Stimulated activated CD4-positive, alpha-beta T cell treated with anti-CD3 and anti-CD28 coated beads, TNF-alpha, amount 100 ng/mL, for 24 hours (primary cell): ENCODE measurements at regions not wholly inside any gene's neighbourhood (a gene's known extent, or its start where the extent isn't known, plus 50 kb on each side); places are given as distances from the start of the nearest gene placed in this dataset.
"Not testable (repeated sequence)": the region's sequence is repeated elsewhere in the genome, so short reads cannot be mapped to it uniquely, and the experiment has no call there.

Source experiments
- DNase-seq, 3 experiments: peaks; one replicate each; pipeline ENCODE4 v3.0.0-alpha.2; 2020; ENCODE audit warnings: low read depth in 3 of 3

DNA sequence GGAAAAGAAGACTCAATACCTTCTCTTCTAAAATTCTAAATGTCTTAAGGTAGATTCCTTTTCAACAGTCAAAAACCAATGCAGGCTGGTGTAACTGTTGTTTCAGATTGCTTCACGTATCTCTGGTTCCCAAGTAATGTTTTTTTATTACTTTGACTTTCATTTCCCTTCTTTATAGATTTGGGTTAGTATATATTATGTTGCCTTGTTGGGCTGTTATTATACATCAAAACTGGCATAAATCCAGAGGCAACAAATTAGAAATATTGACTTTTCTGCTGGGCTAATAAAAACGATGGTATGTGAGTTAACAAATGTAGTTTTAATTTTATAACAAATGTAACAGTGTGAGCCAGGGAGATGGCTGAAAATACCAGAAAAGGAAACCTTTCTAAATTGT lies 444.7 kb upstream of the TENM3 start:
- DNase-seq: no peak

DNA sequence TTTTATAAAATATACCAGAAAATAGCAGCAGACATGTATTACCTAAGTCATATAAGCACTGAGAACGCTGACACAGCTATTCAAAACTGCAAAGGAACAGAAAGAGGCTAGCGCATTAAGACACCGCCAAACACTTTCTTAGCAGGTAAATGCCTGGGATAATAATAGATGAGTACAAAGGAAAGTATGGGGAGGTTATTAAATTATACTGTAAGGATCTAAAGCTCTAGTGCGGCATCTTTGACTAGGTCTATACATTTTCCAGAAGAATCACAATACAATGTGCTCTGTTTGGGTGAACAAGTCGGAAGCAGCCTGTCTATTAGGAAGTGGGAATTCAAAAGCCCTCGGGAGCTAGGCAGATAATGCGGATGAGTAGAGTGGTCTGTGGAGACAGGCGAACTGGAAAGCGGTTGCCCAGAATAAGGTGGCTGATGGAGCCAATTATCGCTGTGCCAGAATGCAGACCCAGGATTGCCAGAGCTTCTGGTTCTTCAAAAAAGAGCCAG lies 443.6 kb upstream of the TENM3 start:
- DNase-seq: no peak

DNA sequence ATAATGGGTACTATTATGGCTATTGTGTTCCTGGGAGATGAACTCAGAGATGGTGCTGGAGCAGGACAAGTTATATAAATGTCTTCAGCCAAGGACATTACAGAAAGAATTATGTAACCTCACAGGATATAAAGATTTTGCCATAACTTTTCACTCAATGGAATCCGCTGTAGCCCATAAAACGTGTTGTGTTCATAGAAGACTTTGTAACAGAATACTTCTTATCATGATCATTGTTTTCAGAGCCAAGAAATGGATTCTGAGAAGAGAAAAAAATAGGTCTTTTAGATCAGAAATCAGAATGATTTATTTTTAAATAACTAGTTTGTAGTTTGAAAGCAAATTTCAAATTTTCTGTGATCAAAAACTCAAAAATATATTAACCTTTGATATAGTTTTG lies 441.0 kb upstream of the TENM3 start:
- DNase-seq: no peak

DNA sequence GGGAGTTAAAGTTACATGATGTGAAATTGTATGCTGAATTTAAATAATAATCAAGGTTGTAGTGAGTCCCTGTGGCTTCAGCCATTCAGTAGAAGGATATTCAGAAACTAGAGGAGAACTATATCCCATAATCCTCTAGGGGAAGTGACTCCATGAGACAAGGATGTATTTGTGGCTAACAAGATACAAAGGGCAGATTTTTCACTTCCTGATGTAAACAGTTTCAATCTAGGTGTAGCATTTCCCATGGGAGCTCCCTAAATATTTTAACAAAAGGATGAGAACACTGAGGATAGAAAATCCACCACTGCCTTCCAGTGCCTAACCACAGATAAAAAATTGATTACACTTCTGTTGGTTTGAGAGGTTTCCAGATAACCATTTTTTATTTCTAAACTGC lies 435.4 kb upstream of the TENM3 start:
- no peak for DNase-seq

DNA sequence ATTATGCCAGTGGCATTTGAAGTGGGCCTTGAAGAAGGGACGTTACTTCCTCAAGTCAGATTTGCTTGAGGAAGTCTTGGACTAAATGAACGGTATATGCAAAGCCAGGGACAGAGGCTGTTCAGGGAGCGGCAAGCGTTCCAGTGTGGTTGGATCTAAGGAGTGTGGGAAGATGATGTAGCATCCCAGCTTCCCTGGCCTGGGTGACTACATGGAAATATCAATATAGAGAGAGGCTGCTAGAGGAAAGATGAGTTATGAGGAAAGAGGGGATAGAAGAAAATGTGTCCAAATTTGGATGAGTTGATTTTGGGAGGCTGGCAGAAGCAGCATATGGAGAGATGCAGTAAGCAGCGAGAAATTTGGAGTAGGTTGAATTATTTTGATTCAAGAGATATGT lies 432.5 kb upstream of the TENM3 start:
- no peak for DNase-seq

DNA sequence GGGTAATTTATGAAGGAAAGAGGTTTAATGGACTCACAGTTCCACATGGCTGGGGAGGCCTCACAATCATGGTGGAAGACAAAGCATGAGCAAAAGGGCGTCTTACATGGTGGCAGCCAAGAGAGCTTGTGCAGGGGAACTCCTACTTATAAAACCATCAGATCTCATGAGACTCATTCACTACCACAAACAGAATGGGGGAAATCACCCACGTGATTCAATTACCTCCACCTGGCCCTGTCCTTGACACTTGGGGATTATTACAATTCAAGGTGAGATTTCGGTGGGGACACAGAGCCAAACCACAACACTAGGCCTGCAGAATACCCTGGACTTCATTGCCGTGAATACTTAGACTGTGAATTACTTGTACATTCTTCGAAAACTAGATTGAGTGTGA lies 431.7 kb upstream of the TENM3 start:
- not testable (repeated sequence) for DNase-seq

DNA sequence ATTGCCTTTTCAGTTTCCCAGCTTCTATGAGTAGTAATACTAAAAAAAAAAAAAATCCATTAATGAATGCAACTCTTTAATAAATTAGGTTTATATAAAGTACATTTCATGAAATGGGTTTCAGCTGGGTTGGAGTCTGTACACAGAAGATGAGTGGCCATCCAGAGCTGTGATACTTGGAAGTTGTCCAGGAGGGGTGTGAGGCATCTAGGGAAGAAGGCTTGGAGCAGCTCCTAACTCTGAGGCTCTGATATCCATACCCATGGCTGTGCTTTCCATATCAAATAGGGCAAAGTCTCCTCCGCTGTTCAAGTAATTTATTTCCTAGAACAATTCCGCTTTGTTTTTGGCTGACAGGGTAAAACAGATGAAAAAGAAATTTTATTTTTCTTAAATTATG lies 423.3 kb upstream of the TENM3 start:
- no peak for DNase-seq

DNA sequence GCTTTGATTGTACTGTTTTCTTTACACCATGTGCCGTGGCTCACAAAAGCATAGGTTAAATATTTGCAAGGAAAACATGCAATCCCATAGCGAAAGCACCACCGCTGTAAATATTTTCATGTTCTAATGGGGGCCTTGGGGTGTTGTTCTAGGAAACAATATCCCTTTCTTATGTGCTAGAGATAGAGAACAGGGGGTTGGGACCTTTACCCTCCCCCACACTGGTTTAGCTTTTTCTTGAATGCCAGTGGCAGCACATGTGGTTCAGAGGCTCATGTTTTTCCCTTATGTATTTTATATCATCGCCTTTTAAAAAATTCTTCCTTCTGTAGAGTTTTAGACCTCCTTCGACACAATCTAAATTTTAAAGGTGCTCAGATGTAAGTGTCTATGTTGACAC lies 422.6 kb upstream of the TENM3 start:
- no peak for DNase-seq

DNA sequence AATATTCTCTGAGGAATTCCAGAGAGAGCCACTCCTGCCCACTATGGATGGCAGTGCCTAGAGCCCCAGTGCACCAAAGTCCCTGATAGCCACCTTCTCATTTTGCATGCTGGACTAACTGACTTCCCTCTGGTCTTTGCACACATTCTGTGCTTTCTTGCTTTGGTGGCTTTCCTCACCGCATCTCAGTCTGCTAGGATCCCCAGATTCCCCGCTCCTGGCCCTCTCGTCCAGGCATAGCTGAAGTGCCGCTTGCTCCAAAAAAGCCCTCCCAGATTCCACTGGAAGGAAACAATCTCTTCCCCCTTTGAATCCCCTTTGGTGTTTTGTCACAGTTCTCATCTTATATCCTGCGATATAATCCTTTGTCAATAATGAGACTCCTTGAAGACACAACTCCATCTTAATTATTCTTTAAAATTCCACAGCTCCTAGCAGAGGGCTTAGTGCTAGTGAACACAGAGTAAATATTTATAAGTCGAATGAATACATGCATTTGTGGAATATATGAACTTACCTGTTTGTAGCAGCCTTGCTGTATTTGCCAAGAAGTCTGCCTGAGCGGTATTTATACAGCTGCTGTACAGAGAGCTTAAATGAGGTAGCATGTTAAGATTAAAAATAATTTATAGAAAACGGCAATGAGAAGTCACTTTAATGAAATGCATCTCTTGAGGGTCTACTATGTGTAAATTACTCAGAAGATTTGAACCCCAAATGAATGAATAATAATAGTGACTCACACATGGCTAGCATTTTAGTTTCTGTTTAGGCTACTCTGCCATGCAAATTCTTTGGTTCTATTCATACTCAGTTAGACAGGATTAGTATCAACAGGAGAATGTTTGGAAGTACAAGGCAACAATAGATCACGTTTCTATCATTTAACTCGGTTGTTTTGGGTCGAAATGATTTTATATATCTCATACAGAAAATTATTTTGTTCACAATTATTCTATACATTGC lies 421.9 kb upstream of the TENM3 start:
- no peak for DNase-seq

DNA sequence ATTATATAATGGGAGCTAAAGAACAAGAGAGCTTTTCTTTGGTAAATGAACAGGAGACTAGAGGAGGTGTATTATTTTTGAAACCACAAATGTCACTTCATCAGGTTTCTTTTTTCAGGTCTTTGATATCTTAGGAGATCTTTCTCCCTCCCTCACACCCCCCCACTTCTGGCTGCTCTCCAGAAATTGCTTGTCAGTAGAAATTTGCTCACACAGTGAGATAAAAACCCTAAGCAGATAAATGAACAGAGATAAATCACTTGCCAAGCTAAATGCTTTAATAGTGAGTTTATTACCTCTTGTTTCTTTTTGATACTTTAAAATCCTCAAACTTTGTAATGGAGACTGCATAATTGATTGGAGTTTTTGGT lies 421.2 kb upstream of the TENM3 start:
- no peak for DNase-seq

DNA sequence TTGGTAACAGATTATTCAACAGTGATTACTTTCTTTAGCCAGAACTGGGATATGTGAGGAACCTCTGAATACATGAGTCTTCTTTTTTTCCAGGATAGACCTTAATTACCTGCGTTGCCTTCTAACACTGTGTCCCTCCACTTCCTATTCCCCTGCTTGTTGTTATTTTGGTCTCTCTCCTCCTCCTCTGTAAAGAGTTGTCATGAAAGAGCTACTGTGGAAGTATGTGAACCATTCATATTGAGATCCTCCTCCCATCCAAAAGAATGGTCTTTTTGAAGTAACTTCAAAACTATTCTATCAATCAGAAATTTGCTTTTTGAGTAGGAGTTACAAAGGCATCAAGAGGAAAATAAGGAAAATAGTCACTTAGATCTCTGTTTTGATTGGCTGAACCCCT lies 420.0 kb upstream of the TENM3 start:
- no peak for DNase-seq

DNA sequence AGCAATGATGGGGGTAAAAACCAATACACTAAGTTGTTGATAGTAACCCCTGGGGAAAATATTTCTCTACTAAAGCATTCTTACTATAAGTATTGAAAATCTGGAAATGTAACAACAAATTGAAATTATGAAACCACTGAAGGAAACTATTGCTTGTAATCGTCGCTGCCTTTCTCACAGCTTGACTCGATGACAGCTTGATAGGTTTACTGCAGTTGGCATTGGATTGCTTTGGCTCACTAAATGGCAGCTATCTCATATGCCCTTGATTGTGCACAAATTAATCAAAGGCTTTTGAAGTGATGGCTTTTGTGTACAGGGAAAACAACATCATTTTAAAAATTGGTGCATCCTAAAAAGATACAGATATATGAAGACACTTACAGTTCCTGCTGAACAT lies 419.6 kb upstream of the TENM3 start:
- no peak for DNase-seq

DNA sequence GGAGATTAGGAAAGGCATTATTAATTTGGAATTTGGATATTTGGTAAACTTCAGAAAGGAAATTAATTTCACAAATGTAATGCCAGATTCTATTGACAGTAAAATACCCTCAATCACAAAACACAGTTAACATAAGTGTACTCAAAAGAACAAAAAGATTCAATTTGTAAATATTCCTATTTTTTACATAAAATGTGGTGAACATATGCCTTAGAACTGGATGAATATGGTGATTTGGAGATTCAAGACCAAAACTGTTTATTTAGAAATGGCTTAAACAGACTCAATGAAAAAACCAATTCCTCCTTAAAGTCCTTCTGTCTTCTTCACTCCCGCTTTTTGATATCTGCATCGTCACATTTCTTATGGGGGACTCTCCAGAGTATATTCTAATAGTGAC lies 417.6 kb upstream of the TENM3 start:
- DNase-seq: no peak

DNA sequence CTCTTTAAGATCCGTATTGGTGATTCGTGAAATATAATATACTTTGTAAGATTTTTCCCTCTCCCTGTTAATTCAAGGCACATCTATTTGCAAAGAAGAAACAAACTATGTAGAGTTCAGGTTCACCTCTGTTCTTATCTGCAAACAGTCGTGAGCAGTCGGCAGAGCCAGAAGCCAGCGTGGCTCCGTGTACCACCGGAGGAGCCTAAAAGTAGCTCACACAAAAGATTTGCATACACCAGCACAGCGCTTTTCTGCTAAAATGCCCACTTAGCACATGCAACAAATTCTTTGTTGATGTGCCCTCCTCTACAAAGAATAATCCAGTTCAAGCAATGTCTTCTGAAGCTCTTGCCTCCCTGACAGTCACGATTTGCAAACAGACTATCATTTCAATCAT lies 416.0 kb upstream of the TENM3 start:
- no peak for DNase-seq

DNA sequence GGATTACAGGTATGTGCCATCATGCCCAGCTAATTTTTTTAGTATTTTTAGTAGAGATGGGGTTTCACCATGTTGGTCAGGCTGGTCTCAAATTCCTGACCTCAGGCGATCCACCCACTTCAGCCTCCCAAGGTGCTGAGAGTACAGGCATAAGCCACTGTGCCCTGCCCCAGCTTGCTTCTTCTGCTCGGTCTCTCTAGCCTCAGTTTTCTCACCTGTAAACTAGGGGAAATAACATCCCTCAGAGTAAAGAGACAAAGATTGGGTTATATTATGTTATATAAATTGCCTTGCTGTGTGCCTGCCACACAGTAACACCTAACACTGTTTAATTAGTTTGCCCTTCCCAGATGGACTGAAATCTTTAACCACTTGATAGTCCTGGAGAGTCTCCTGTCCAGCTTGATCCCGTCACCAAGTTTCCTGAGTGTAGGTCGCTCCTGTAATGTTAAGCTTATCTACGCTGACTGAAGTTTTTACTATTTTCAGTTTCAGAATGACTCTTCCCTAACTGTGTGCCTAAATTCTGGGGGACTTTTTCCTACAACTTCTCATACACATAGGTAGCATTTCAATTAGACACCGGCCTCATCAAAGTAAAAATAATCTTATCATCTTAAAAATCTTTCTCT lies 412.7 kb upstream of the TENM3 start:
- no peak for DNase-seq

DNA sequence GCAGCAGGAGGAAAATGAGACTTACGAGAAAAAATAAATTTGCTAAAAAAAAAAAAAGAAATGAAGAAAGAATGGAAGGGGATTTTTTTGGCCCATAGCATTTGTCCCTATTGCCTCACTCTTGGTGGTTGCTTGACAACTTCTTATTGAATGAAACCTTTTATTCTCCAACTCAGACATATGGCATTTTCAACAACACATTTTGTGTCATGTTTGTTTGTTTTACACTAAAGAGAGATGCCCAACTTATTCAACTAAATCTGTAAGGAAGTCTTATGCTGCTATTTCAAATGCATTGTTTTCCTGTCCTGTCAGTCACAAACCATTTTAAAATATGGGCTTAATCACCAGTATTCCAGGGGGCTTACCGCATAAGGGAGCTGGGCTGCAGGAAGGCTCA lies 409.1 kb upstream of the TENM3 start:
- no peak for DNase-seq

DNA sequence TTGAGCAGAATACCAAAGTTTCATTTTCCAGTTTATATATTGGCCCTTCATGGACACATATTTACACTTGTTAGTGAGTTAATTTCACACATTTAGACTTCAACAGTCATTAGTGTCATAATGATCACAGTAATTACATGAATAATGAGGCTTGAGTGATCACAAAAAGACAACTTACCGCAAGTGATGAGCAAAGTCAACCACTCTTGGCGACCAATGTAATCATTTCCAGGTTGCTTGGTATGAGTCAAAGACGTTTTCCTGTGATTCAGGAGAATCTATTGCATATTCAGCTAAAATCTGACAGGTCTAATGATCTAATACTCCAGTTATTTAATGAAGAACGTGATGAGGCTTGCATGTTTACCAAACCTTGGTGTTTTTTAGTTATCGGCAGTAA lies 407.9 kb upstream of the TENM3 start:
- DNase-seq: no peak

DNA sequence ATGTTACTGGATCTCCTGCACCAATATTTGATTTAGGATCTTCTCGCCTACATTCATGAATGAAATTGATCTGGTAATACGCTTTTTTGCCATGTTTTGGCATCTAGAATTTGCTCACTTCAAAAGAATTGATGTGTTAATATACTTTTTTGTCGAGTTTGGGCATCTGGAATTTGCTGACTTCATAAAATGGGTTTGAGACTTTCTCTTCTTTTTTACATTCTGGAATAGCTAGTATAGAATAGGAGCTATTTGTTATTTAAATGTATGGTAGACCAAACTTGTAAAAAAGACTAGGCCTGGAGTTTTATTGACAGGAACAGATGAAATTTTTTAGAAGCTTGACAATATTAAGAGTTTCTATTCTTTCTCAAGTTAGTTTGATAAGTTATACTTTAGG lies 404.9 kb upstream of the TENM3 start:
- no peak for DNase-seq

DNA sequence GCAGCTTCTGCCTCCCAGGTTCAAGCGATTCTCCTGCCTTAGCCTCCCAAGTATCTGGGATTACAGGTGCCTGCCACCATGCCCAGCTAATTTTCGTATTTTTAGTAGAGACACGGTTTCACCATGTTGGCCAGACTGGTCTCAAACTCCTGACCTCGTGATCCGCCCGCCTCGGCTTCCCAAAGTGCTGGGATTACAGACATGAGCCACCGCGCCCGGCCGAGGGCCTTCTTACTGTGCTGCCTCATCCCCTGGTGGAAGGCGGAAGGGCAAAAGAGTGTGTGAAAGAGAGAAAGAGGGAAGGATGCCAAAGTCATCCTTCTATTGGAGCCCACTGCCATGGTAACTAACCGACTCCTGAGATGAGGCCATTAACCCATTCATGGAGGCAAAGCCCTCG lies 399.4 kb upstream of the TENM3 start:
- not testable (repeated sequence) for DNase-seq

DNA sequence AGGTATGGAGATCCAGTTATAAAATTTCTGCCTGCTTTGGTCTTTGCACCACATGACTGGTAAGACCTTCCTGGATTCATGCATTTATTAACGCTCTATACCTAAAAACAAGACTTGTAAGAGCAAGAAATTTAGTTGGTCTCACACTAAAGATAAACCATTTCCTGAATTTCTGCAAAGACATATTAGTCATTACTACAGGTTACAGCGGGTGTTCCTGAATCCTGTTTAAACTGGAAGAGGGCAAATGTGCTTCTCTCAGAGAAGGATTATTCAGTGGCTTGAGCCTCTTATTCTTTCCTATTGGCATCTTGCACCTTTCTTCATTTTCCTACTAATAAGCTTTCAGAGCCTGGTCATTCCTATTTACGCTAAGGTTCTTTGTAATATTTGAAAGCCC lies 397.6 kb upstream of the TENM3 start:
- DNase-seq: no peak

DNA sequence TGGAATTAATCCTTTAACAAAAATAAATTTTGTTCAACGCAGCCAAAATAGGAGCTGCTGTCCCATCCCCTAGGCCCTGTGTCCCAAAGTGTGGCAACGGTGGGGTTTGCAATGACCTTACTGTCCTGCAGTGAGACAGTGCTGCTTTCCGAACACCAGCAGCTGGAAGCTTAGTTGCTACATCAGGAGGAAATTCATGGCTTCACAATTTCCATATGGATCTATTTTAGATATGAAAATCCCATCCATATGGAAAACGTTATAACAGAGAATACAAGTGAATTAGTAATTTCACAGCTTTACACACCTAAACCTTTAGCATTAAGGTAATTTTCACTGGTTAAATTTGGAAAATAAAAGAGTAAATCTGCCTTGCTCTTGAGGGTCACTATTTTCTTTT lies 396.3 kb upstream of the TENM3 start:
- no peak for DNase-seq

DNA sequence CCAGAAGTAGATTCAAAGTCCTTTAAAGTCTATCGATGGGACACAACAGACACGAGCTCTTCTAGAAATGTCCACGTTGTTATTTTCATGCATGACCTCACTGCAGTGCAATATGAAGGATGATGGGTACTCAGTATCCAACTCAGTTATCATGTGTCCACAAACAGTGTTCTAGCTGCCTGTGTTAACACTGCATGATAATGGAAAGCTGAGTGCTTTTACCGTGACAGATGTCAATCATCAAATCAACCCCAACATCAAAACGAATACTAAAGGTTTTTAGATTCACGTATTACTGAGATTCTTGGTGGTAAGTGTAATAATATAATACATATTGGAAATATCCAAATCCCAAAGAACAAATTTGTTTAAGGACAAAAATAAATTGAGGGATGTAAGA lies 394.8 kb upstream of the TENM3 start:
- DNase-seq: no peak

DNA sequence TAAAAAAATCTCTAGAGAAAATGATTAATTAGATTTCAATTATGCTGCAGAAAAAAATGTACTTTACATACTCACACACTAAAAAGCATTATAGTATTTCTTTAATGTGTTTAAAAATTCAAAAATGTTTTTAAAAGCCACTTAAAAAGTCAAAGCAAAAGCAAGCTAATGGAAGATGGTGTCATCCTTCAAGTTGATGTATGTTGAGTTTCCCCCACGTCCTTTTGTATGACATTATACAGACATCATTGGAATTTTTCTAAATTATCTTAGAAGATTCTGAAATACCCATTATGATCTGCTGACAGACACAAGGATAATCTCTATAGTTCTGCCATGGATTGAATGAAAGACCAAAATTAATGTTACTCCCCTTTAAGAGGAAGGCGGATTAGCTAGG lies 393.7 kb upstream of the TENM3 start:
- DNase-seq: no peak
